Left ventricle myocardium inferior (tissue), 1 donor: ENCODE measurements at regions not wholly inside any gene's neighbourhood (a gene's known extent, or its start where the extent isn't known, plus 50 kb on each side); places are given as distances from the start of the nearest gene placed in this dataset.

ENCODE experiments used
- DNase-seq: peaks from one replicate; pipeline ENCODE4 v3.0.0-alpha.2; 2020
- H3K27ac ChIP-seq: fragments of 200-600 bp; replicated peaks from 2 replicates; pipeline ENCODE4 v1.8.0; 2021
- H3K27me3 ChIP-seq: fragments of 200-600 bp; 2 replicates; pipeline ENCODE4 v1.8.0; 2021; ENCODE audit warnings: low read depth
- H3K36me3 ChIP-seq: fragments of 200-600 bp; 2 replicates; pipeline ENCODE4 v1.8.0; 2021
- H3K4me1 ChIP-seq: fragments of 200-600 bp; 2 replicates; pipeline ENCODE4 v1.8.0; 2021
- H3K4me3 ChIP-seq: fragments of 200-600 bp; 2 replicates; pipeline ENCODE4 v1.8.0; 2021; ENCODE audit warnings: mild to moderate bottlenecking, moderate library complexity
- H3K9me3 ChIP-seq: fragments of 200-600 bp; replicated peaks from 2 replicates; pipeline ENCODE4 v1.8.0; 2021
- CTCF ChIP-seq: fragments of 200-600 bp; IDR thresholded peaks from 2 replicates; pipeline ENCODE4 v1.8.0; 2021; ENCODE audit warnings: antibody characterized with exemption, mild to moderate bottlenecking, borderline replicate concordance
- intact Hi-C: fragments of 100-400 bp; cut with micrococcal nuclease; formaldehyde crosslinking; loops from one replicate; pipeline ENCODE4 v1.11.0; 2022
- donor health status: DM: no; HTN: yes; CAD: no; lungs with severe emphysema.

GRCh38 chr22:44615146-44615545 lies 86.9 kb upstream of the PRR5 start:
- Histone ChIP-seq H3K9me3 (peaks cover 54% of the 10 kb centered on the region), H3K4me3 (no peak overlapping the region), H3K27me3 (peaks cover 11% of the 10 kb centered on the region), H3K27ac (no peak overlapping the region), H3K4me1 (peaks cover 12% of the 10 kb centered on the region), H3K36me3 (no peaks in the 10 kb centered on the region)
- intact Hi-C loops, result no loop called here
- DNase-seq, result no peak
- TF ChIP-seq CTCF, result no peak

- intact Hi-C loops, result no loop called here
- H3K27me3 ChIP-seq, result peaks cover under 1% of the 10 kb centered on the region
- no peak overlapping the region for H3K27ac ChIP-seq
- no peaks in the 10 kb centered on the region for H3K36me3 ChIP-seq
- no peak for DNase-seq
- TF ChIP-seq CTCF, result no peak
- peaks cover 9% of the 10 kb centered on the region for H3K4me1 ChIP-seq
- peaks cover 55% of the 10 kb centered on the region for H3K9me3 ChIP-seq
- H3K4me3 ChIP-seq, result no peak overlapping the region
These were observed 88.8 kb upstream of the PRR5 start for GRCh38 chr22:44613196-44613595.

GRCh38 chr22:44611880-44612496 lies 90.0 kb upstream of the PRR5 start:
- TF ChIP-seq CTCF, result no peak
- peaks cover 55% of the 10 kb centered on the region for H3K9me3 ChIP-seq
- DNase-seq, result no peak

GRCh38 chr22:44610071-44610470 lies 91.9 kb upstream of the PRR5 start:
- no peak overlapping the region for H3K4me3 ChIP-seq
- intact Hi-C loops, result no loop called here
- H3K27ac ChIP-seq, result no peak overlapping the region
- no peaks in the 10 kb centered on the region for H3K4me1 ChIP-seq
- H3K36me3 ChIP-seq, result no peaks in the 10 kb centered on the region
- no peak for TF ChIP-seq CTCF
- H3K27me3 ChIP-seq, result peaks cover 23% of the 10 kb centered on the region
- H3K9me3 ChIP-seq, result peaks cover 50% of the 10 kb centered on the region
- DNase-seq, result no peak

More at GRCh38 chr22:44611880-44612496, 90.0 kb upstream of the PRR5 start:
- Histone ChIP-seq H3K27me3 (peaks cover 5% of the 10 kb centered on the region), H3K27ac (no peak overlapping the region), H3K4me3 (no peak overlapping the region), H3K4me1 (peaks cover 9% of the 10 kb centered on the region), H3K36me3 (no peaks in the 10 kb centered on the region)
- intact Hi-C loops, result no loop called here

GRCh38 chr22:44609400-44609988 lies 92.5 kb upstream of the PRR5 start:
- no peak for DNase-seq
- no peaks in the 10 kb centered on the region for H3K36me3 ChIP-seq
- H3K27me3 ChIP-seq, result peaks cover 25% of the 10 kb centered on the region
- no peak overlapping the region for H3K27ac ChIP-seq
- H3K9me3 ChIP-seq, result peaks cover 44% of the 10 kb centered on the region
- H3K4me3 ChIP-seq, result no peak overlapping the region
- TF ChIP-seq CTCF, result no peak
- intact Hi-C loops, result no loop called here
- H3K4me1 ChIP-seq, result no peaks in the 10 kb centered on the region
